GM18909 (cell line): ENCODE measurements at regions not wholly inside any gene's neighbourhood (a gene's known extent, or its start where the extent isn't known, plus 50 kb on each side); places are given as distances from the start of the nearest gene placed in this dataset.

Source experiments
- ATAC-seq: cut with Tn5 transposase; IDR thresholded peaks from one replicate; pipeline ENCODE4 v1.9.1; 2021; ENCODE audit warnings: mild to moderate bottlenecking; ENCODE audit not compliant: unreplicated experiment, poor library complexity

- ATAC-seq = no peak
Measured at GRCh38 chr2:235139956-235140800, 188.4 kb downstream of the SH3BP4 start.

- no peak for ATAC-seq
Measured at GRCh38 chr2:235140801-235141081, 188.9 kb downstream of the SH3BP4 start.

- ATAC-seq = no peak
Measured at GRCh38 chr2:235141411-235142128, 189.8 kb downstream of the SH3BP4 start.

- ATAC-seq = no peak
Measured at GRCh38 chr2:235142601-235143000, 190.8 kb downstream of the SH3BP4 start.

- no peak for ATAC-seq
Measured at GRCh38 chr2:235143789-235144188, 192.0 kb downstream of the SH3BP4 start.

GRCh38 chr2:235144291-235144690 is 192.5 kb downstream of the SH3BP4 start:
- ATAC-seq = no peak

GRCh38 chr2:235146206-235146605 is 194.4 kb downstream of the SH3BP4 start:
- ATAC-seq = no peak

- ATAC-seq = no peak
Measured at GRCh38 chr2:235146871-235147565, 195.2 kb downstream of the SH3BP4 start.

GRCh38 chr2:235148201-235149170 is 196.7 kb downstream of the SH3BP4 start:
- ATAC-seq = no peak

- ATAC-seq = no peak
Measured at GRCh38 chr2:235149240-235149659, 197.4 kb downstream of the SH3BP4 start.

GRCh38 chr2:235149736-235150135 is 197.9 kb downstream of the SH3BP4 start:
- ATAC-seq = no peak

GRCh38 chr2:235151152-235151551 is 199.3 kb downstream of the SH3BP4 start:
- no peak for ATAC-seq

GRCh38 chr2:235155163-235155562 is 203.3 kb downstream of the SH3BP4 start:
- no peak for ATAC-seq

GRCh38 chr2:235156055-235156454 is 204.2 kb downstream of the SH3BP4 start:
- ATAC-seq = no peak

- no peak for ATAC-seq
Measured at GRCh38 chr2:235157746-235158482, 206.1 kb downstream of the SH3BP4 start.

- ATAC-seq = no peak
Measured at GRCh38 chr2:235160281-235160810, 208.5 kb downstream of the SH3BP4 start.

- ATAC-seq = no peak
Measured at GRCh38 chr2:235161565-235161964, 209.7 kb downstream of the SH3BP4 start.

- no peak for ATAC-seq
Measured at GRCh38 chr2:235162082-235162836, 210.4 kb downstream of the SH3BP4 start.

GRCh38 chr2:235162837-235163197 is 211.0 kb downstream of the SH3BP4 start:
- no peak for ATAC-seq
